ENCODE measurements at regions not wholly inside any gene's neighbourhood (a gene's known extent, or its start where the extent isn't known, plus 50 kb on each side); places are given as distances from the start of the nearest gene placed in this dataset.

DNA sequence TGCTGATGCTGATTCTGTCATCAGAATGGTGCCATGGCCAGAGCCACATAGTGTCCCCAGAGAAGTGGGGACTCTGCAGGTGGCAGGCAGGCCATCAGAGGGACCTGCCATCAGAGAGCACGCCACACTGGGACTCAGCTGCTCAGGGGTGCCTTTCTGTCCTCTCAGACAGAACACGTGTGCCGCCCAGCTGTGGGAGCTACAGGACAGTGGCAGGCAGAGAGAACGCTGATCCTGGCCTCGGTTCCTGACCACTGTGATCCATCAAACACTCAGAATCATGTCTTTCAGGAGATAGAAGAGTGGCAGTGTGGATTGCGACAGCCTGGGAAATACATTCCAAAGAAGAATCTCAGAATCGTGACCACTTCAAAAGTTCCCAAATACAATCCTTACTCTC, 497.2 kb upstream of the SALL3 start:
- DNase-seq (ENCODE audit: low spot score): no peak
- no CpG with 5 or more reads among the region's 7 CpGs for WGBS, 2 donors (ENCODE audit: extremely low coverage in 2 of 2, insufficient read length in 2 of 2, insufficient replicate concordance in 1 of 2)
- Histone ChIP-seq H3K9me3 (replicated peaks in 1 of 2; ENCODE audit: control insufficient read depth in 2 of 2, insufficient read depth in 1 of 2, low read depth in 1 of 2, low read length in 2 of 2) (no peaks in the 10 kb centered on the region), H3K27me3 (ENCODE audit: control insufficient read depth in 3 of 3, insufficient read depth in 3 of 3, low read depth in 1 of 3, low read length in 3 of 3) (no peaks in the 10 kb centered on the region), H2BK120ac (ENCODE audit: low read depth, low read length) (no peak overlapping the region), H4K91ac (ENCODE audit: low read depth, low read length, poor library complexity) (no peak overlapping the region), H2BK12ac (ENCODE audit: low read length) (no peak overlapping the region), H3K79me1 (ENCODE audit: low read depth, low read length) (no peaks in the 10 kb centered on the region), H3K27ac (replicated peaks; ENCODE audit: low read length) (no peak overlapping the region), H2AFZ (ENCODE audit: low read length) (no peak overlapping the region), H3K4me3 (ENCODE audit: low read length in 2 of 2) (no peak overlapping the region), H3K18ac (ENCODE audit: low read length) (no peak overlapping the region), H4K8ac (ENCODE audit: low read depth, low read length) (no peak overlapping the region), H2BK15ac (ENCODE audit: low read length) (no peak overlapping the region), H2BK5ac (ENCODE audit: low read length) (no peak overlapping the region), H3K14ac (ENCODE audit: low read length) (no peak overlapping the region), H3K4me2 (ENCODE audit: insufficient read depth, low read length, poor library complexity, severe bottlenecking) (no peak overlapping the region), H3K23ac (ENCODE audit: low read depth, low read length, poor library complexity) (no peak overlapping the region), H3K4me1 (ENCODE audit: control insufficient read depth in 2 of 2, insufficient read depth in 1 of 2, low read depth in 1 of 2, low read length in 2 of 2) (peaks cover 0 to 2% of the 10 kb centered on the region in 2 donors), H3K4ac (ENCODE audit: low read length) (no peak overlapping the region), H3K36me3 (replicated peaks in 1 of 2; ENCODE audit: control insufficient read depth in 2 of 2, insufficient read depth in 2 of 2, low read length in 2 of 2) (no peaks in the 10 kb centered on the region), H2AK5ac (ENCODE audit: low read depth, low read length) (no peak overlapping the region), H3K9ac (ENCODE audit: low read depth, low read length, poor library complexity) (no peak overlapping the region)

- Histone ChIP-seq H3K4ac (ENCODE audit: low read length) (no peak overlapping the region), H3K27ac (replicated peaks; ENCODE audit: low read length) (no peak overlapping the region), H3K14ac (ENCODE audit: low read length) (no peak overlapping the region), H3K36me3 (replicated peaks in 1 of 2; ENCODE audit: control insufficient read depth in 2 of 2, insufficient read depth in 2 of 2, low read length in 2 of 2) (no peaks in the 10 kb centered on the region), H4K8ac (ENCODE audit: low read depth, low read length) (no peak overlapping the region), H3K23ac (ENCODE audit: low read depth, low read length, poor library complexity) (no peak overlapping the region), H2BK120ac (ENCODE audit: low read depth, low read length) (no peak overlapping the region), H3K4me2 (ENCODE audit: insufficient read depth, low read length, poor library complexity, severe bottlenecking) (no peak overlapping the region), H3K18ac (ENCODE audit: low read length) (no peak overlapping the region), H2AK5ac (ENCODE audit: low read depth, low read length) (no peak overlapping the region), H2BK12ac (ENCODE audit: low read length) (no peak overlapping the region), H3K27me3 (ENCODE audit: control insufficient read depth in 3 of 3, insufficient read depth in 3 of 3, low read depth in 1 of 3, low read length in 3 of 3) (no peaks in the 10 kb centered on the region), H3K4me3 (ENCODE audit: low read length in 2 of 2) (no peak overlapping the region), H2AFZ (ENCODE audit: low read length) (no peak overlapping the region), H3K4me1 (ENCODE audit: control insufficient read depth in 2 of 2, insufficient read depth in 1 of 2, low read depth in 1 of 2, low read length in 2 of 2) (no peaks in the 10 kb centered on the region), H3K9me3 (replicated peaks in 1 of 2; ENCODE audit: control insufficient read depth in 2 of 2, insufficient read depth in 1 of 2, low read depth in 1 of 2, low read length in 2 of 2) (no peaks in the 10 kb centered on the region), H3K9ac (ENCODE audit: low read depth, low read length, poor library complexity) (no peak overlapping the region), H2BK5ac (ENCODE audit: low read length) (no peak overlapping the region), H4K91ac (ENCODE audit: low read depth, low read length, poor library complexity) (no peak overlapping the region), H3K79me1 (ENCODE audit: low read depth, low read length) (no peaks in the 10 kb centered on the region), H2BK15ac (ENCODE audit: low read length) (no peak overlapping the region)
- DNase-seq (ENCODE audit: low spot score): no peak
- WGBS, 2 donors (ENCODE audit: extremely low coverage in 2 of 2, insufficient read length in 2 of 2, insufficient replicate concordance in 1 of 2): no CpG with 5 or more reads among the region's 6 CpGs
Measured at GRCh38 chr18:78487649-78488048, 492.0 kb upstream of the SALL3 start.

DNA sequence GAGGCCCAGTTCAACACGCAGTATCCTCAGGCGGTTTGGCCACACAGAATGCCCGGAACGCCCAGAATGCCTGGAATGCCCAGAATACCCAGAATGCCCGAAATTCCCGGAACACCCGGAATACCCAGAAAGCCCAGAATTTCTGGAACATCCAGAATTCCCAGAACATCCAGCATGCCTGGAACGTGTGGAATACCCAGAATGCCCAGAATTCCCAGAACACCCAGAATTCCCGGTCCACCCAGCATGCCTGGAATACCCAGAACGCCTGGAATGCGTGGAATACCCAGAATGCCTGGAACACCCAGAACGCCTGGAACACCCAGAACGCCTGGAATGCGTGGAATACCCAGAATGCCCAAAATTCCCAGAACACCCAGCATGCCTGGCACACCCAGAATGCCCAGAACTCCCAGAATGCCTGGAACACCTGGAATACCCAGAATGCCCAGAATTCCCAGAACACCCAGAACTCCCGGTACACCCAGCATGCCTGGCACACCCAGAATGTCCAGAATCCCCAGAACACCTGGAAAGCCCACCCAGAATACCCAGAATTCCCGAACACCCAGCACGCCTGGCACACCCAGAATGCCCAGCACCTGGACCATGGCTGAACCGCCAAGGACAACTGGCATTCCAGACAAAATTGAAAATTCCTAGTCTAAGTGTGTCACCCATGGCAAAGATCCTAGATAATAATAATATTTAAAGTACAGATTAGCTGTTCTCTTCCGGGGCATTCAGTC, 487.4 kb upstream of the SALL3 start:
- H4K91ac ChIP-seq (ENCODE audit: low read depth, low read length, poor library complexity): no peak overlapping the region
- no CpG with 5 or more reads among the region's 19 CpGs for WGBS, 2 donors (ENCODE audit: extremely low coverage in 2 of 2, insufficient read length in 2 of 2, insufficient replicate concordance in 1 of 2)
- DNase-seq (ENCODE audit: low spot score): no peak

DNA sequence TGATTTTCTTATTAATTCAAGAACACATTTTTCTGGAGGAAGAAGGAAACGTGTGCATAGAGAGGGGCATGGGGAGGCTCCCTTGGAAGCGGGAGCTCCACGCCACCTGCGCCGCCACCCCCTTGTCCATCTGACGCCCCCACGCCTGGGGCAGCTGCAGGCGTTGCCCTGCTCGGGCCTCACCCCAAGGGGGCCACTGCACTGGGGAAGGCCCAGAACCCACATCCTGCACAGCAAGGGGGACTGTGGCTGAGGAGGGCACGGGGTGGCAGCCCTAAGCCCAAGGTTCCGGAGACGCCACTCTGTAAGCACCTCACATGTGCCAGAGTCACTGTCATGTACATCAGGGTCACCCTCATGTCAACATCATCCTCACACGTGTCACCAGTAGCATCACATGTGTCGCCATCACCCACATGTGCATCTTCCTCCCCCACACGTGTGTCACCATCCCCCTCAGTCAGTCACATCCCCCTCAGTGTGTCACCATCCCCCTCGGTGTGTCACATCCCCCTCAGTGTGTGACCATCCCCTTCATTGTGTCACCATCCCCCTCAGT, 486.7 kb upstream of the SALL3 start:
- Histone ChIP-seq H3K9me3 (replicated peaks in 1 of 2; ENCODE audit: control insufficient read depth in 2 of 2, insufficient read depth in 1 of 2, low read depth in 1 of 2, low read length in 2 of 2) (peaks cover 2 to 3% of the 10 kb centered on the region in 2 donors), H3K23ac (ENCODE audit: low read depth, low read length, poor library complexity) (peak overlapping the region; percentile 80), H3K27ac (replicated peaks; ENCODE audit: low read length) (no peak overlapping the region), H3K4me3 (ENCODE audit: low read length in 2 of 2) (peak overlapping the region in 1 of 2 donors; percentile 52), H3K9ac (ENCODE audit: low read depth, low read length, poor library complexity) (no peak overlapping the region), H3K4me2 (ENCODE audit: insufficient read depth, low read length, poor library complexity, severe bottlenecking) (no peak overlapping the region), H2BK15ac (ENCODE audit: low read length) (peak overlapping the region; percentile 67), H3K4me1 (ENCODE audit: control insufficient read depth in 2 of 2, insufficient read depth in 1 of 2, low read depth in 1 of 2, low read length in 2 of 2) (no peaks in the 10 kb centered on the region), H2BK12ac (ENCODE audit: low read length) (peak overlapping the region; percentile 16), H4K91ac (ENCODE audit: low read depth, low read length, poor library complexity) (no peak overlapping the region), H2AFZ (ENCODE audit: low read length) (no peak overlapping the region), H3K4ac (ENCODE audit: low read length) (no peak overlapping the region), H2AK5ac (ENCODE audit: low read depth, low read length) (peak overlapping the region; percentile 75), H3K27me3 (ENCODE audit: control insufficient read depth in 3 of 3, insufficient read depth in 3 of 3, low read depth in 1 of 3, low read length in 3 of 3) (no peaks in the 10 kb centered on the region), H3K14ac (ENCODE audit: low read length) (peak overlapping the region; percentile 38), H4K8ac (ENCODE audit: low read depth, low read length) (no peak overlapping the region), H3K18ac (ENCODE audit: low read length) (peak overlapping the region; percentile 8), H2BK120ac (ENCODE audit: low read depth, low read length) (no peak overlapping the region), H3K79me1 (ENCODE audit: low read depth, low read length) (peaks cover 4% of the 10 kb centered on the region), H2BK5ac (ENCODE audit: low read length) (no peak overlapping the region), H3K36me3 (replicated peaks in 1 of 2; ENCODE audit: control insufficient read depth in 2 of 2, insufficient read depth in 2 of 2, low read length in 2 of 2) (no peaks in the 10 kb centered on the region)
- no peak for DNase-seq (ENCODE audit: low spot score)
- no CpG with 5 or more reads among the region's 16 CpGs for WGBS, 2 donors (ENCODE audit: extremely low coverage in 2 of 2, insufficient read length in 2 of 2, insufficient replicate concordance in 1 of 2)

More for the DNA sequence above, 487.4 kb upstream of the SALL3 start:
- Histone ChIP-seq H2AK5ac (ENCODE audit: low read depth, low read length) (no peak overlapping the region), H3K27ac (replicated peaks; ENCODE audit: low read length) (no peak overlapping the region), H3K18ac (ENCODE audit: low read length) (no peak overlapping the region), H3K14ac (ENCODE audit: low read length) (no peak overlapping the region), H2BK5ac (ENCODE audit: low read length) (no peak overlapping the region), H2BK15ac (ENCODE audit: low read length) (no peak overlapping the region), H3K36me3 (replicated peaks in 1 of 2; ENCODE audit: control insufficient read depth in 2 of 2, insufficient read depth in 2 of 2, low read length in 2 of 2) (no peaks in the 10 kb centered on the region), H4K8ac (ENCODE audit: low read depth, low read length) (no peak overlapping the region), H3K27me3 (ENCODE audit: control insufficient read depth in 3 of 3, insufficient read depth in 3 of 3, low read depth in 1 of 3, low read length in 3 of 3) (no peaks in the 10 kb centered on the region), H3K4me2 (ENCODE audit: insufficient read depth, low read length, poor library complexity, severe bottlenecking) (no peak overlapping the region), H3K4me1 (ENCODE audit: control insufficient read depth in 2 of 2, insufficient read depth in 1 of 2, low read depth in 1 of 2, low read length in 2 of 2) (no peaks in the 10 kb centered on the region), H3K79me1 (ENCODE audit: low read depth, low read length) (peaks cover 4% of the 10 kb centered on the region), H2AFZ (ENCODE audit: low read length) (no peak overlapping the region), H3K4me3 (ENCODE audit: low read length in 2 of 2) (no peak overlapping the region), H3K9ac (ENCODE audit: low read depth, low read length, poor library complexity) (no peak overlapping the region), H3K23ac (ENCODE audit: low read depth, low read length, poor library complexity) (no peak overlapping the region), H2BK12ac (ENCODE audit: low read length) (no peak overlapping the region), H3K9me3 (replicated peaks in 1 of 2; ENCODE audit: control insufficient read depth in 2 of 2, insufficient read depth in 1 of 2, low read depth in 1 of 2, low read length in 2 of 2) (peaks cover 2 to 3% of the 10 kb centered on the region in 2 donors), H2BK120ac (ENCODE audit: low read depth, low read length) (no peak overlapping the region), H3K4ac (ENCODE audit: low read length) (no peak overlapping the region)

All from neuronal stem cell (in vitro differentiated cells).